ENCODE measurements at regions not wholly inside any gene's neighbourhood (a gene's known extent, or its start where the extent isn't known, plus 50 kb on each side); places are given as distances from the start of the nearest gene placed in this dataset.
A peak's percentile ranks its signal among the peaks of the same experiment; 100 is the strongest.

DNA sequence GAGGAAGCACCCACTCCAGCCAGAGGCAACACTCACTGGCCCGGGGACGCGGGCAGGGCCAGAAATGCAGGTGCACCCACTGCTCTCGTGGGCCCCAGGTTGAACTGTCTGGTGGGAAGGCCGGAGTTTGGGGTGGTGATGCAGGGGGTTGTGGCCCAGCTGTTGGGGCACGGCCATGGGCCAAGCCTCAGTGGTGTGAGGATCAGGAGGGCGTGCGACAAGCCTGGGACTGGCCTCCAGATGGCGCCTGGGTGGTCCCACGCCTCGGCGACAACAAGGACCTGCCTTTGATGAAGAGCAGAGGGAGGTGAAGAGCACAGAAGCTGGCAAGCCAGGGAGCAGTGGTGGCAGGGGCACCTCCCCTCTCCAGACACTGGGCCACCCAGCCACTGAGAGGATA lies 240.8 kb downstream of the BRD1 start:
- Mint-ChIP-seq H3K27ac (no peak overlapping the region), H3K4me3 (no peak overlapping the region), H3K27me3 (no peaks in the 10 kb centered on the region), H3K9me3 (no peaks in the 10 kb centered on the region), H3K36me3 (peaks cover 0 to 22% (median 2%) of the 10 kb centered on the region in 3 donors), H3K4me1 (no peaks in the 10 kb centered on the region)
- POLR2A ChIA-PET: no interaction called here
- H3K4me3 ChIP-seq (ENCODE audit: low read length): no peak overlapping the region
- H3K27me3 ChIP-seq (ENCODE audit: insufficient read depth, low read length, poor library complexity, severe bottlenecking): no peaks in the 10 kb centered on the region
- H3K4me1 ChIP-seq (ENCODE audit: insufficient read depth, low read length): no peaks in the 10 kb centered on the region
- CTCF ChIA-PET: no interaction called here
- H3K9me3 ChIP-seq (ENCODE audit: low read length): no peaks in the 10 kb centered on the region
- no peak overlapping the region for H3K27ac ChIP-seq (ENCODE audit: low read depth, low read length)
- H3K36me3 ChIP-seq (ENCODE audit: insufficient read depth, low read length): no peaks in the 10 kb centered on the region
- DNase-seq: no peak

DNA sequence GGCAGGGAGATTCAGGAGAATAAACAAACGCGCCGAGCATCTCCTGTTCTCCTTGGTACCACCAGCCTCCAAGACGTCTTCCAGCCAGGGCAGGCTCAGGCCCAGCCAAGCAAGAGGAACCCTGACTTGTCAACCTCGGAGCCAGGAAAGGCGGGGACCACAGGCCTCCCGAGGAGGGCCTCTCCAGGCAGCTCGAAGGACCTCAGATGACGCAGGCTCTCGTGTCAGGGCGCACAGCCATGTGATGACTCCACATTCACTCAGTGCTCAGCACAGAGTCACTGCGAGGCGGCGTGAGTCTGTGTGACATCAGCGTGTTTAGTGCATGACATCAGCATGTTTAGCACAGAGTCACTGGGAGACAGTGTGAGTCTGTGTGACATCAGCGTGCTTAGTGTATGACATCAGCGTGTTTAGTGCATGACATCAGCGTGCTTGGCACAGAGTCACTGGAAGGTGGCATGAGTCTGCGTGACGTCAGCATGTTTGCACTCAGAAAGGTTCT lies 241.4 kb downstream of the BRD1 start:
- H3K27ac Mint-ChIP-seq: no peak overlapping the region

DNA sequence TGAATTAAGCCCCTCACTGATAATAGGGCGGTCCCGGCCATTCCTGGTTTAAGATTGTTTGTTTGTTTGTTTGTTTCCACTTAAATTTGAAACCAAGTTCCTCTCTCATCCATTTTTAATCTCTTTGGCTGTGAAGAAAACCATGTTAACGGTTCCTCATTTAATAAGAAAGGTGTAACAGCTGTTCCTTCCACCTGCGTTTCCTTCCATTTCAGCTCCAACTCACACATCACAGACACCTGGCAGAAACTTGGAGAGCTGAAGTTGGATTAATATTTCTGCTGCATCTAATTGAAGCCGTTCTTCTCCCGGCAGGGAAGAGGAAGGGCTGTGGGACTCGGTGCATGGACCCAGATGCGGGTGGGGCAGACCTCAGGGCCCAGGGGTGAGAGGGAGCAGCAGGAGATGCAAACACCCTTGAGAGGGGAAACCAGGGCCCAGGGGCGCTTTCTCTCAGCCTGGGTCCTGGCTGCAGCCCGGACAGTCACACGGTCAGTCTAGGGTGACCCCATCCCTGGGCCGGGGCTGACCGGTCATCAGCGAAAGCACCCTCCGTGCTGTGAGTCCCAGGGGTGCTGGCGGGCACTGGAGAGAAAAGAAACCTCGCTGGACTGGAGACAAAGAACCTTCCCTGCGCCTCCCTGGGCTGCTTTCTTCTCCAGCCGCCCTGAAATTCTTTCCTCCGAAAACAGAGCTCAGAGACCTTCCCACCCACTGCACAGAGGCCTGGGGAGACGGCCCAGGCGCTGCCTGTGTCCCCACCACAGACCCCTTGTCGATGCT lies 242.0 kb downstream of the BRD1 start:
- POLR2A ChIA-PET: no interaction called here
- peak overlapping the region in 2 of 8 donors; percentile 5 to 56 for H3K27ac Mint-ChIP-seq

More for the DNA sequence above, 241.4 kb downstream of the BRD1 start:
- Histone ChIP-seq H3K4me1 (ENCODE audit: insufficient read depth, low read length) (no peaks in the 10 kb centered on the region), H3K36me3 (ENCODE audit: insufficient read depth, low read length) (no peaks in the 10 kb centered on the region), H3K9me3 (ENCODE audit: low read length) (no peaks in the 10 kb centered on the region), H3K27ac (ENCODE audit: low read depth, low read length) (no peak overlapping the region), H3K27me3 (ENCODE audit: insufficient read depth, low read length, poor library complexity, severe bottlenecking) (no peaks in the 10 kb centered on the region), H3K4me3 (ENCODE audit: low read length) (no peak overlapping the region)
- DNase-seq: no peak
- CTCF ChIA-PET: no interaction called here
- Mint-ChIP-seq H3K36me3 (peaks cover 0 to 22% (median 2%) of the 10 kb centered on the region in 3 donors), H3K4me3 (no peak overlapping the region), H3K27me3 (no peaks in the 10 kb centered on the region), H3K4me1 (no peaks in the 10 kb centered on the region), H3K9me3 (no peaks in the 10 kb centered on the region)
- POLR2A ChIA-PET: no interaction called here

DNA sequence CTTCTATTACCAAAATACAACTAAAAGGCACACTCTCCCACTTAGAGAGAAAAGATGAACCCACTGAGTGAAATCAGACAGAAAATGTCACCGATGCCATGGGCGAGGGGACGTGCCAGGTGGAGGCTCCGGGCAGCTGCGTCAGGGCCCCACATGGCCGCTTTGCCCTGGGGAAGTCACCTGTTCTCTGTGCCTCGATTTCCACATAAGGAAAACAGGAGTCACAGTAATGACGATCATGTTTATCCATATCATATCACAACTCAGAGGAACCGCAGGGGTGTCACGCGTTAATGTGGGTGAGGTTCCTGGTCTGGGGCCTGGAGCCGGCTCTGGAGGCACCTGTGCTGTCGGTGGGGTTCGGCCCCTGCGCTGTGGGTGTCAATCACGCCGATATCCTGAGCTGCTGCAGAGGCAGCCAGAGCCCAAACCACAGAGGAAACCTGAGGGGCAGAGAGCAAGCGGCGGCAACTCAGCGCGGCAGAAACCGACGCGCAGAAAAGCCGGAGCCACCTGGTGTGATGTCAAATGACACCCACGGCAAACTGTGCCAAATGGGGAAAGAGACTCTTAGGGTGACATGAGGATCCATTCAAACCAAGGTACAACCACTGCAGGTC lies 243.7 kb downstream of the BRD1 start:
- no peaks in the 10 kb centered on the region for H3K36me3 ChIP-seq (ENCODE audit: insufficient read depth, low read length)
- no peak overlapping the region for H3K27ac Mint-ChIP-seq
- no peak for DNase-seq
- POLR2A ChIA-PET: no interaction called here
- no peak overlapping the region for H3K4me3 Mint-ChIP-seq
- no peaks in the 10 kb centered on the region for H3K4me1 ChIP-seq (ENCODE audit: insufficient read depth, low read length)
- H3K27ac ChIP-seq (ENCODE audit: low read depth, low read length): no peak overlapping the region
- peaks cover 9% of the 10 kb centered on the region for H3K9me3 ChIP-seq (ENCODE audit: low read length)
- H3K27me3 Mint-ChIP-seq: no peaks in the 10 kb centered on the region
- H3K27me3 ChIP-seq (ENCODE audit: insufficient read depth, low read length, poor library complexity, severe bottlenecking): no peaks in the 10 kb centered on the region
- no peaks in the 10 kb centered on the region for H3K4me1 Mint-ChIP-seq
- H3K9me3 Mint-ChIP-seq: peaks cover 0 to 5% (median 4%) of the 10 kb centered on the region in 5 donors
- CTCF ChIA-PET: no interaction called here
- H3K4me3 ChIP-seq (ENCODE audit: low read length): no peak overlapping the region
- H3K36me3 Mint-ChIP-seq: peaks cover 2 to 22% (median 5%) of the 10 kb centered on the region in 3 donors

More for the DNA sequence above, 242.0 kb downstream of the BRD1 start:
- Mint-ChIP-seq H3K27me3 (no peaks in the 10 kb centered on the region), H3K4me3 (no peak overlapping the region), H3K4me1 (no peaks in the 10 kb centered on the region), H3K36me3 (peaks cover 0 to 22% (median 2%) of the 10 kb centered on the region in 3 donors), H3K9me3 (no peaks in the 10 kb centered on the region)
- no peak for DNase-seq
- no peak overlapping the region for H3K4me3 ChIP-seq (ENCODE audit: low read length)
- no peaks in the 10 kb centered on the region for H3K36me3 ChIP-seq (ENCODE audit: insufficient read depth, low read length)
- peaks cover 1% of the 10 kb centered on the region for H3K9me3 ChIP-seq (ENCODE audit: low read length)
- CTCF ChIA-PET: no interaction called here
- no peaks in the 10 kb centered on the region for H3K27me3 ChIP-seq (ENCODE audit: insufficient read depth, low read length, poor library complexity, severe bottlenecking)
- H3K27ac ChIP-seq (ENCODE audit: low read depth, low read length): no peak overlapping the region
- H3K4me1 ChIP-seq (ENCODE audit: insufficient read depth, low read length): no peaks in the 10 kb centered on the region

DNA sequence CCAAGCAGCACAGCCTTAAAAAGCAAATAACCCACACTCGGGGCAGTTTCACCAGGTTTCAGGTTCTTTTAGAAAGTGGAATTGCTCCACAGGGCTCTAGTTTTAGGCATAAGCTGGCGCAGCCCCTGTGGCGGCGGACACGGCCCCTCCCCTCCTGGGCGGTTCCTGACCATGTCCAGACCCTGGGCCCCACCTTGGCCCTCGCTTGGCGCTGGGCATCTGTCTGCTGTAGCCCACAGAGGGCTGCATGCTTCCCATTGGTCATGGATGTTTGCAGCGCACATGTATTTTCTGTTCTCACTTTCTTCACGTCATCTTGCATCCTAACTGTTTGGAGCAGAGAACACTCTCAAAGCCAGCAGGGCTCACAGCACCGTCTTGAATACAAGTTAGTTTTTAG lies 244.3 kb downstream of the BRD1 start:
- H3K27me3 ChIP-seq (ENCODE audit: insufficient read depth, low read length, poor library complexity, severe bottlenecking): no peaks in the 10 kb centered on the region
- Mint-ChIP-seq H3K4me1 (no peaks in the 10 kb centered on the region), H3K27me3 (no peaks in the 10 kb centered on the region), H3K36me3 (peaks cover 2 to 22% (median 9%) of the 10 kb centered on the region in 3 donors), H3K9me3 (peaks cover 0 to 10% (median 4%) of the 10 kb centered on the region in 5 donors), H3K4me3 (no peak overlapping the region), H3K27ac (no peak overlapping the region)
- ChIA-PET CTCF (no interaction called here), POLR2A (no interaction called here)
- H3K9me3 ChIP-seq (ENCODE audit: low read length): peaks cover 9% of the 10 kb centered on the region
- DNase-seq: no peak
- no peaks in the 10 kb centered on the region for H3K36me3 ChIP-seq (ENCODE audit: insufficient read depth, low read length)
- H3K4me1 ChIP-seq (ENCODE audit: insufficient read depth, low read length): no peaks in the 10 kb centered on the region
- no peak overlapping the region for H3K27ac ChIP-seq (ENCODE audit: low read depth, low read length)
- no peak overlapping the region for H3K4me3 ChIP-seq (ENCODE audit: low read length)

DNA sequence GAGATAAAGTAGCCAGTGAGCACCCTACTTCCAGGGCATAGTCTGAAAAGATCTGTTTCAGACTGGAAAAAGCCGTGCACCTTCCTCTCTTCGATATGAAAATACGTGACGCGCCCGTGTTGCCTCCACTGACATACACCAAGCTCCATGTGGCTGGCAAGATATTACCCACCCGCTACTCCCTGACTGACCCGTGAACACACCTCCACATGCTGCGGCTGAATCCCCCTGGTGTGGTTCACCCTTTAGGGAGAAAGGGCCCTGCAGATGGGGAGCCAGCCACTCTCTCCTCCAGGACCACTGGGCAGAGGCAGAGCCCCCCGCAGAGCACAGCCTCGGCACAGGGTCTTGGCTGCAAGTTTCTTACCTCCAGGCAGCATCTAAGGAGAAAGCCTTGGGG lies 245.0 kb downstream of the BRD1 start:
- Histone ChIP-seq H3K9me3 (ENCODE audit: low read length) (peaks cover 9% of the 10 kb centered on the region), H3K4me1 (ENCODE audit: insufficient read depth, low read length) (no peaks in the 10 kb centered on the region), H3K4me3 (ENCODE audit: low read length) (no peak overlapping the region), H3K36me3 (ENCODE audit: insufficient read depth, low read length) (no peaks in the 10 kb centered on the region), H3K27ac (ENCODE audit: low read depth, low read length) (no peak overlapping the region), H3K27me3 (ENCODE audit: insufficient read depth, low read length, poor library complexity, severe bottlenecking) (no peaks in the 10 kb centered on the region)
- Mint-ChIP-seq H3K9me3 (peaks cover 0 to 10% (median 4%) of the 10 kb centered on the region in 5 donors), H3K36me3 (peaks cover 6 to 22% (median 9%) of the 10 kb centered on the region in 3 donors), H3K27me3 (no peaks in the 10 kb centered on the region), H3K27ac (no peak overlapping the region), H3K4me1 (no peaks in the 10 kb centered on the region), H3K4me3 (no peak overlapping the region)
- no peak for DNase-seq
- ChIA-PET CTCF (no interaction called here), POLR2A (no interaction called here)

DNA sequence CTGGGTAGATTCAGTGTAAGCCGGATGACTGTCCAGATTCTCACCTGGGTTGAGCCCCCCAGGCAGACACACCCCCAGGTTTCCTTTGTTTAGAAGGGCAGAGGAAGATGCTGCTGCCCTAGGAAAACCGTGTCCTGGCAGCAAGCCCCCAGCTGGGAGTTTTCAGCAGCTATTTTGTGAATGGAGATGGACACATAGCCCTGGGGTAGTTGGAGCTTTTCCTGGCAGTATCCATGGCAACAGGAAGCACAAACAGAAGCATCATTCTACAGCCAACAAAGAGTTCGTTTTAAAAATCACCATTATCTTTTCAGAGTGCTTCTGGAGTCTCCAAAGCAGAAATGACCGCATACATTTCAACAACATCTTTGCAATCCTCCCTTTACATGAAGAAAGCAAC lies 245.5 kb downstream of the BRD1 start:
- CTCF ChIA-PET: no interaction called here
- Histone ChIP-seq H3K27ac (ENCODE audit: low read depth, low read length) (no peak overlapping the region), H3K27me3 (ENCODE audit: insufficient read depth, low read length, poor library complexity, severe bottlenecking) (no peaks in the 10 kb centered on the region), H3K4me3 (ENCODE audit: low read length) (no peak overlapping the region), H3K4me1 (ENCODE audit: insufficient read depth, low read length) (no peaks in the 10 kb centered on the region), H3K9me3 (ENCODE audit: low read length) (peaks cover 9% of the 10 kb centered on the region), H3K36me3 (ENCODE audit: insufficient read depth, low read length) (no peaks in the 10 kb centered on the region)
- no peak for DNase-seq
- Mint-ChIP-seq H3K27me3 (no peaks in the 10 kb centered on the region), H3K4me3 (no peak overlapping the region), H3K36me3 (peaks cover 6 to 22% (median 9%) of the 10 kb centered on the region in 3 donors), H3K4me1 (no peaks in the 10 kb centered on the region), H3K27ac (no peak overlapping the region), H3K9me3 (peaks cover 0 to 10% (median 4%) of the 10 kb centered on the region in 5 donors)
- POLR2A ChIA-PET: no interaction called here

DNA sequence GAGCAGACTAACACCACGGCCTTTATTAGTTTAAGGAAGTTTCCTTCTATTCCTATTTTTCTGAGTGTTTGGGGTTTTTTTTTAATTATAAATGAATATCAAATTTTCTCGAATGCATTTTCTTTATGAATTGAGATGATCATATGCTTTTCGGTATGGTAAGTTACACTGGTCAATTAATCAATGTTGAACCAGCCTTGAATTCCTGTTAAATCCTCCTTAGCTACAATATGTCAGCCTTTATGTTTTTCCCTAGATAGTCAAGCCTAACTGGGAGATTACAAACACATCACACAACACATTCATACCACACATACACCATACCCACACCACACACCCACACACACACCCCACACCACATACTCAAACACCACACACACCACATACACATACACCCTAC lies 247.6 kb downstream of the BRD1 start:
- H3K27me3 Mint-ChIP-seq: no peaks in the 10 kb centered on the region
- H3K9me3 ChIP-seq (ENCODE audit: low read length): peaks cover 9% of the 10 kb centered on the region
- POLR2A ChIA-PET: no interaction called here
- no peak overlapping the region for H3K27ac Mint-ChIP-seq
- H3K4me1 ChIP-seq (ENCODE audit: insufficient read depth, low read length): no peaks in the 10 kb centered on the region
- H3K4me3 Mint-ChIP-seq: no peak overlapping the region
- no peaks in the 10 kb centered on the region for H3K4me1 Mint-ChIP-seq
- no peaks in the 10 kb centered on the region for H3K27me3 ChIP-seq (ENCODE audit: insufficient read depth, low read length, poor library complexity, severe bottlenecking)
- CTCF ChIA-PET: no interaction called here
- peaks cover 6 to 14% (median 9%) of the 10 kb centered on the region in 3 donors for H3K36me3 Mint-ChIP-seq
- H3K4me3 ChIP-seq (ENCODE audit: low read length): no peak overlapping the region
- no peaks in the 10 kb centered on the region for H3K36me3 ChIP-seq (ENCODE audit: insufficient read depth, low read length)
- peaks cover 0 to 10% (median 4%) of the 10 kb centered on the region in 5 donors for H3K9me3 Mint-ChIP-seq
- no peak for DNase-seq
- H3K27ac ChIP-seq (ENCODE audit: low read depth, low read length): no peak overlapping the region

Measured in CD8-positive, alpha-beta memory T cell (primary cell).